ENCODE measurements at regions not wholly inside any gene's neighbourhood (a gene's known extent, or its start where the extent isn't known, plus 50 kb on each side); places are given as distances from the start of the nearest gene placed in this dataset.

DNA sequence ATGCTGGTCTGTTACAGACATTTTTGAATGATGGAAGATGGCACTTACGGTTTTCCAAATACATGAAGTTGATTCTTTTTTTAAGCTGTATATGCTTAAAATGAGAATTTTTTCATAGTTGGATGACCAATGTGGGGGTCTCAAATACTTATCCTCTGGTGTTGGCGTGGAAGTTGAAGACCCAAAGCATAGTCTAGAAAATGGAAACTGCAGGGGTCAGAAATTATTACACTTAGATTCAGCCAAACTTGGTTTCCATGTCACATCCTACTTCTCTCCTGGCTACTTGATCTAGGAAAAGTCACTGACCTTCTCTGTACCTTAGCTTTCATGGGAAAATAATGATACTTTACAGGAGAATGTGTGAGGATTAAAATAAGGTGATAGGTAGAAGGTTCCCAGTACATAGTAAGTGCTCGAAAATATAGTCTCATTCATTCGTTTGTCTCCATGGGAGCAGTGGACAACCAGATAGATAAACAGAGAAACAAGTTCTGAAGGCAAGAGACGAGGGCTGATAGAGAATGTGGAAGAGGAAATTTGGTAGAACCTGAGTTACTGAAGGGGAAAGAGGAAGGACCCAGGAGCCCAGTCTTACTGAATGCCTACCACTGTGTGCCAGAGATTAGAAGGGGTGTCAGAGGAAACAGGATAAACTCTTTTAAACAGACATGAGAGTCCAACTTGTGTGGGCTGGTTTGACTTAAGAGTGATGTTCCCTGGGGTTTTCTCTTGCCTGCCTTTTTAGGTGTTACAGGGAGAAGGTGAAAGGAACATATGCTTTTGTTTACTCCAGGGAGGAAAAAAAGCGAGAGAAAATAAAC, 560.3 kb upstream of the KLF4 start:
- H3K36me3 ChIP-seq (ENCODE audit: control insufficient read depth, insufficient read depth, low read length): no peaks in the 10 kb centered on the region
- H3K14ac ChIP-seq (replicated peaks; ENCODE audit: low read depth, low read length): peak overlapping the region; percentile 24; the same call in 1 of the 2 replicates
- H4K20me1 ChIP-seq (ENCODE audit: insufficient read depth, low read length): no peaks in the 10 kb centered on the region
- H2BK5ac ChIP-seq (ENCODE audit: low read depth, low read length, poor library complexity, severe bottlenecking): peak overlapping the region; percentile 91
- peak overlapping the region; percentile 70 for H2BK20ac ChIP-seq (ENCODE audit: low read depth, low read length)
- H3K4ac ChIP-seq (ENCODE audit: low read depth, low read length): peak overlapping the region; percentile 46
- H3K4me2 ChIP-seq (ENCODE audit: low read depth, low read length): peak overlapping the region; percentile 53; the same call in 1 of the 2 replicates
- no peak overlapping the region for H2AFZ ChIP-seq (replicated peaks; ENCODE audit: low read length, poor library complexity)
- H4K91ac ChIP-seq (ENCODE audit: insufficient read depth, low read depth, low read length): peak overlapping the region; percentile 39
- H3K9ac ChIP-seq (ENCODE audit: low read depth, low read length): no peak overlapping the region
- no peaks in the 10 kb centered on the region for H3K27me3 ChIP-seq (ENCODE audit: control insufficient read depth, insufficient read depth, low read length)
- H3K27ac ChIP-seq (ENCODE audit: insufficient read depth, low read length): peak overlapping the region; percentile 29; the same call in 1 of the 2 replicates
- H4K5ac ChIP-seq (ENCODE audit: low read depth, low read length): peak overlapping the region; percentile 43
- H2BK15ac ChIP-seq (ENCODE audit: low read depth, low read length): peak overlapping the region; percentile 67; the same call in 2 of the 3 replicates
- no peak overlapping the region for H3K23ac ChIP-seq (ENCODE audit: low read depth, low read length)
- H3K4me3 ChIP-seq (ENCODE audit: insufficient read depth, low read depth, low read length): no peak overlapping the region
- ATAC-seq (ENCODE audit: low read depth): no peak
- intact Hi-C loops (cut with micrococcal nuclease) (loop anchor here (1.0 to 10.0 kb wide), 3 partner anchors 299 to 562 kb away; no protein-coding TSS in a partner anchor), in situ Hi-C loops (cut with MboI; ENCODE audit: low sequenced_read_pairs) (loop anchor here (5.0 to 10.0 kb wide), 2 partner anchors 315 to 553 kb away; no protein-coding TSS in a partner anchor), dilution Hi-C loops (cut with HindIII; ENCODE audit: low sequenced_read_pairs, unreplicated experiment) (no loop called here)
- no TSS peak for BruUV-seq (replicated peaks)
- no peak for DNase-seq
- H3K9me3 ChIP-seq (ENCODE audit: control insufficient read depth, insufficient read depth, low read length): no peaks in the 10 kb centered on the region
- peaks cover 30% of the 10 kb centered on the region for H3K4me1 ChIP-seq (ENCODE audit: control insufficient read depth, insufficient read depth, low read length)
- POLR2A ChIA-PET (ENCODE audit: unreplicated experiment): no interaction called here
- CTCF ChIA-PET: no interaction called here
- no peak overlapping the region for H2AK9ac ChIP-seq (replicated peaks; ENCODE audit: low read depth, low read length, poor library complexity)
- H3K18ac ChIP-seq (ENCODE audit: low read depth, low read length): peak overlapping the region; percentile 83
- peak overlapping the region; percentile 8 for H2AK5ac ChIP-seq (ENCODE audit: low read depth, low read length)
- H2BK120ac ChIP-seq (ENCODE audit: low read depth, low read length): peak overlapping the region; percentile 81
- TF ChIP-seq RCOR1 (IDR thresholded peaks at IDR 0.05; ENCODE audit: insufficient replicate concordance, low read length) (no peak), CEBPB (IDR thresholded peaks at IDR 0.05; ENCODE audit: low read depth, low read length) (no peak), POLR2A (IDR thresholded peaks at IDR 0.05; ENCODE audit: low read depth, low read length) (no peak), MXI1 (IDR thresholded peaks at IDR 0.05; ENCODE audit: borderline replicate concordance, low read depth, low read length) (no peak), NFE2L2 (IDR thresholded peaks at IDR 0.05; ENCODE audit: low read depth, low read length) (no peak), CHD1 (IDR thresholded peaks at IDR 0.05; ENCODE audit: low read depth, low read length) (no peak), RAD21 (IDR thresholded peaks at IDR 0.05; ENCODE audit: low read length) (no peak), RFX5 (IDR thresholded peaks at IDR 0.05; ENCODE audit: low read depth, low read length) (no peak), MAZ (IDR thresholded peaks at IDR 0.05; ENCODE audit: borderline replicate concordance, low read depth, low read length) (no peak), SMC3 (IDR thresholded peaks at IDR 0.05; ENCODE audit: low read depth, low read length) (no peak), MAFK (IDR thresholded peaks at IDR 0.05; ENCODE audit: low read depth, low read length) (no peak), FOS (IDR thresholded peaks at IDR 0.05; ENCODE audit: low read depth, low read length) (no peak)
- TF ChIP-seq, protein P1, sequence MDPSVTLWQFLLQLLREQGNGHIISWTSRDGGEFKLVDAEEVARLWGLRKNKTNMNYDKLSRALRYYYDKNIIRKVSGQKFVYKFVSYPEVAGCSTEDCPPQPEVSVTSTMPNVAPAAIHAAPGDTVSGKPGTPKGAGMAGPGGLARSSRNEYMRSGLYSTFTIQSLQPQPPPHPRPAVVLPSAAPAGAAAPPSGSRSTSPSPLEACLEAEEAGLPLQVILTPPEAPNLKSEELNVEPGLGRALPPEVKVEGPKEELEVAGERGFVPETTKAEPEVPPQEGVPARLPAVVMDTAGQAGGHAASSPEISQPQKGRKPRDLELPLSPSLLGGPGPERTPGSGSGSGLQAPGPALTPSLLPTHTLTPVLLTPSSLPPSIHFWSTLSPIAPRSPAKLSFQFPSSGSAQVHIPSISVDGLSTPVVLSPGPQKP (IDR thresholded peaks at IDR 0.05; ENCODE audit: borderline replicate concordance, low read depth, low read length): no peak
- TF ChIP-seq, protein P2, sequence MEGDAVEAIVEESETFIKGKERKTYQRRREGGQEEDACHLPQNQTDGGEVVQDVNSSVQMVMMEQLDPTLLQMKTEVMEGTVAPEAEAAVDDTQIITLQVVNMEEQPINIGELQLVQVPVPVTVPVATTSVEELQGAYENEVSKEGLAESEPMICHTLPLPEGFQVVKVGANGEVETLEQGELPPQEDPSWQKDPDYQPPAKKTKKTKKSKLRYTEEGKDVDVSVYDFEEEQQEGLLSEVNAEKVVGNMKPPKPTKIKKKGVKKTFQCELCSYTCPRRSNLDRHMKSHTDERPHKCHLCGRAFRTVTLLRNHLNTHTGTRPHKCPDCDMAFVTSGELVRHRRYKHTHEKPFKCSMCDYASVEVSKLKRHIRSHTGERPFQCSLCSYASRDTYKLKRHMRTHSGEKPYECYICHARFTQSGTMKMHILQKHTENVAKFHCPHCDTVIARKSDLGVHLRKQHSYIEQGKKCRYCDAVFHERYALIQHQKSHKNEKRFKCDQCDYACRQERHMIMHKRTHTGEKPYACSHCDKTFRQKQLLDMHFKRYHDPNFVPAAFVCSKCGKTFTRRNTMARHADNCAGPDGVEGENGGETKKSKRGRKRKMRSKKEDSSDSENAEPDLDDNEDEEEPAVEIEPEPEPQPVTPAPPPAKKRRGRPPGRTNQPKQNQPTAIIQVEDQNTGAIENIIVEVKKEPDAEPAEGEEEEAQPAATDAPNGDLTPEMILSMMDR (conservative IDR thresholded peaks at IDR 0.05; ENCODE audit: low read depth, low read length): no peak
- H3K79me1 ChIP-seq (ENCODE audit: low read depth in 1 of 2, low read length in 2 of 2): no peaks in the 10 kb centered on the region
- 81% methylated on average over 3 of the region's 6 CpGs; no CpG with 5 or more reads in 1 of the 2 experiments for WGBS, 2 experiments (ENCODE audit: extremely low coverage in 2 of 2, insufficient read length in 1 of 2)
- no peak overlapping the region for H3K56ac ChIP-seq (ENCODE audit: extremely low read depth, insufficient read depth, low read length)
- peak overlapping the region; percentile 52 to 55 for H4K8ac ChIP-seq (ENCODE audit: low read depth in 2 of 2, low read length in 2 of 2)
- peaks cover 20% of the 10 kb centered on the region for H3K9me1 ChIP-seq (ENCODE audit: insufficient read depth, low read length)
